ENCODE measurements at regions not wholly inside any gene's neighbourhood (a gene's known extent, or its start where the extent isn't known, plus 50 kb on each side); places are given as distances from the start of the nearest gene placed in this dataset.

DNA sequence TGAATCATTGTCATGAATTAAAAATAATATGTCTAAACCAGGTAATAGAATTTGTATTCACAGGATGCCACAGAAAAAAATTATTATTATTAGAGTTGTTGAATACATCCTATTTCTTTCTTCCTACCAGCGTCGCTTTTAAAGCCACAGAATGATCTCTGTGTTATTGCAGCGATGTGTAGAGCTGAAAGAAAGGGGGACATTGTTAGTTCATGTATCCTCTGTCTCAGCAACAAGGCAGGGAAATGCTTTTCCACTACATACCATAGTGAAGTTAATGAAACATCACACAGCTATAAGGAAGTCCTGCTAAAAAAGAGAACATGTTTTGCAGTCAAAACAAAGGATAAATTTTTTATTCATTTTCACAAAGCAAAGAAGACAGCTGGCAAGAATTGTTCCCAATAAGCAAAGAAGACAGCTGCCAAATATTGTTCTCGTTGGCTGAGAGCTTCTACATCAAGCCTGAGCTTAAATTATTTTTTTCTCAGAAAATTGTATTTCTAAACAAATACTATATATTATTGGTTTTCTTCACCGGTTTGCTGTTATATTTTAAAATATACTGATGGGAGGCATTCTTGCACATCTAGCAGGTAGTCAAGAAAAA is 1234.4 kb downstream of the SUCLG1 start:
- Histone ChIP-seq H3K4me3 (no peak overlapping the region), H3K4me1 (ENCODE audit: insufficient read depth) (no peaks in the 10 kb centered on the region), H3K36me3 (no peaks in the 10 kb centered on the region), H3K27ac (no peak overlapping the region), H3K9me3 (no peaks in the 10 kb centered on the region), H3K27me3 (no peaks in the 10 kb centered on the region)
- no peak for TF ChIP-seq EP300 (IDR thresholded peaks at IDR 0.05)
- TF ChIP-seq, protein P1, sequence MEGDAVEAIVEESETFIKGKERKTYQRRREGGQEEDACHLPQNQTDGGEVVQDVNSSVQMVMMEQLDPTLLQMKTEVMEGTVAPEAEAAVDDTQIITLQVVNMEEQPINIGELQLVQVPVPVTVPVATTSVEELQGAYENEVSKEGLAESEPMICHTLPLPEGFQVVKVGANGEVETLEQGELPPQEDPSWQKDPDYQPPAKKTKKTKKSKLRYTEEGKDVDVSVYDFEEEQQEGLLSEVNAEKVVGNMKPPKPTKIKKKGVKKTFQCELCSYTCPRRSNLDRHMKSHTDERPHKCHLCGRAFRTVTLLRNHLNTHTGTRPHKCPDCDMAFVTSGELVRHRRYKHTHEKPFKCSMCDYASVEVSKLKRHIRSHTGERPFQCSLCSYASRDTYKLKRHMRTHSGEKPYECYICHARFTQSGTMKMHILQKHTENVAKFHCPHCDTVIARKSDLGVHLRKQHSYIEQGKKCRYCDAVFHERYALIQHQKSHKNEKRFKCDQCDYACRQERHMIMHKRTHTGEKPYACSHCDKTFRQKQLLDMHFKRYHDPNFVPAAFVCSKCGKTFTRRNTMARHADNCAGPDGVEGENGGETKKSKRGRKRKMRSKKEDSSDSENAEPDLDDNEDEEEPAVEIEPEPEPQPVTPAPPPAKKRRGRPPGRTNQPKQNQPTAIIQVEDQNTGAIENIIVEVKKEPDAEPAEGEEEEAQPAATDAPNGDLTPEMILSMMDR (IDR thresholded peaks at IDR 0.05): no peak
- TF ChIP-seq POLR2A (IDR thresholded peaks at IDR 0.05): no peak
- intact Hi-C loops (cut with DNase I): no loop called here
- WGBS, 3 donors: 52 to 64% (median 53%) methylated on average over 5 of the region's 5 CpGs
- DNase-seq: no peak

DNA sequence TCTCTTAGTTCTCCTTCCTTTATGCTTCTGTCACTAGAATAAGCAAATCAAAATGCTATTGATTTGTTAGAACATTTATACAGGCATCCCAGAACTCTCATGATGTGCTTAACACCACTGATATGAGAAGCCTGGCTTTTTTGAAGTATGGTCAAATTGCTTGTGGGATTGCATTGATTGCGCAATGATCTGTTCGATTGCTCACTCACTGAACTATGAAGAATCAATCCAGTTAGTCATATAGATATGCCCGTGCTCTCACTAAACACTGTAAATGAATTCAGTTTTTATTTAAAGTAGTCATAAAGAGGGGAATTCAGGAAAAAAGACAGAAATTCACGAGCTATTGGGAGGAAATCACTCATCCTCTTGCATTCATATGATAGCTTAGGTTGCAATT is 1237.8 kb downstream of the SUCLG1 start:
- no peak overlapping the region for H3K27ac ChIP-seq
- DNase-seq: no peak
- H3K27me3 ChIP-seq: no peaks in the 10 kb centered on the region
- no peaks in the 10 kb centered on the region for H3K36me3 ChIP-seq
- H3K4me3 ChIP-seq: no peak overlapping the region
- H3K4me1 ChIP-seq (ENCODE audit: insufficient read depth): no peaks in the 10 kb centered on the region
- no peaks in the 10 kb centered on the region for H3K9me3 ChIP-seq
- WGBS, 3 donors: 86% methylated on average over 4 of the region's 4 CpGs
- TF ChIP-seq, protein P1 (IDR thresholded peaks at IDR 0.05): no peak
- TF ChIP-seq EP300 (IDR thresholded peaks at IDR 0.05) (no peak), POLR2A (IDR thresholded peaks at IDR 0.05) (no peak)
- intact Hi-C loops (cut with DNase I): no loop called here

DNA sequence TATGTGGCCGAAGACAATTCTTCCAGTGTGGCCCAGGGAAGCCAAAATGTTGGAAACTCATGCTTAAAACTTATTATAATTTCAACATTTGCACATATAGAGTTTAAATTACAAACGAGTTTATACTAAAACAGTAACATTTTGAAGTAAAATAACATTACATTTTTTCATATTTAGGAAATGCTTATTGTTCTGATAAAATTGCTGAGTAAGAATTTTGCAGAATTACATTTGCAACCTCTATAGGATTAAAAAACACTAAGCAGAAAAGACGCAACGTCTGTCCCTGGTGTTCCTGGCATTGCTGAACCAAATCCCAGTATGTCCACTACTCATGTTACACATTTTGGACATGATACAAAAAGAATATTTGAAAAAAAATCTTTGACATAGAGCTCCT is 1241.2 kb downstream of the SUCLG1 start:
- Histone ChIP-seq H3K27me3 (no peaks in the 10 kb centered on the region), H3K4me1 (ENCODE audit: insufficient read depth) (no peaks in the 10 kb centered on the region), H3K9me3 (no peaks in the 10 kb centered on the region), H3K27ac (no peak overlapping the region), H3K4me3 (no peak overlapping the region), H3K36me3 (no peaks in the 10 kb centered on the region)
- DNase-seq: no peak
- TF ChIP-seq, protein P1 (IDR thresholded peaks at IDR 0.05): no peak
- no peak for TF ChIP-seq POLR2A (IDR thresholded peaks at IDR 0.05)
- no peak for TF ChIP-seq EP300 (IDR thresholded peaks at IDR 0.05)
- 78 to 83% (median 82%) methylated on average over 4 of the region's 4 CpGs for WGBS, 3 donors
- intact Hi-C loops (cut with DNase I): no loop called here

DNA sequence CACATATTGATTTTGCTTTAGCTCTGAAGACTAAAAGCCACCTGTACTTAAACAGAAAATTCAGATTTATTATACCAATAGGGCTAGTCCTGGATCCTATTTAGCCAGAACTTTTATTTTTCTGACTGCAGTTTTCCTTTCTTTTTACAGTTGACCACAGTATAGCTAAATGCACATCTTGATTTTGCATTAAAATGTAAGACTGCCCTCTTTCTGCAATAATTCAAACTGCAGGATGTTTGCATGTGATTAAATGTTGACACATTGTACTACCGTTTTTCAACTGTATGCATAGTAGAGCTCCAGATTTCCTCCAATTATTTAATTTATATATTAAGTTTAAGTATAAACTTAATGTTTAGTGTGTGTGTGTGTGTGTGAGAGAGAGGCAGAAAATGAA is 1262.9 kb downstream of the SUCLG1 start:
- WGBS, 3 donors: 0 to 4% (median 2%) methylated on average over 1 of the region's 1 CpG
- Histone ChIP-seq H3K36me3 (no peaks in the 10 kb centered on the region), H3K4me3 (no peak overlapping the region), H3K9me3 (no peaks in the 10 kb centered on the region), H3K27me3 (no peaks in the 10 kb centered on the region), H3K27ac (no peak overlapping the region), H3K4me1 (ENCODE audit: insufficient read depth) (no peaks in the 10 kb centered on the region)
- intact Hi-C loops (cut with DNase I): no loop called here
- no peak for DNase-seq
- TF ChIP-seq, protein P1 (IDR thresholded peaks at IDR 0.05): no peak

Measured in ovary (tissue), 7 donors.